Progenitor cell of endocrine pancreas (in vitro differentiated cells): ENCODE measurements at regions not wholly inside any gene's neighbourhood (a gene's known extent, or its start where the extent isn't known, plus 50 kb on each side); places are given as distances from the start of the nearest gene placed in this dataset.

ENCODE experiments used
- DNase-seq: peaks from one replicate; pipeline ENCODE4 v3.0.0; 2021; ENCODE audit warnings: low spot score; ENCODE audit not compliant: unreplicated experiment
- H3K27ac Mint-ChIP-seq: 2 replicates; pipeline ENCODE4 v1.8.0; 2021; ENCODE audit warnings: mild to moderate bottlenecking, moderate library complexity, mixed read lengths
- H3K27me3 Mint-ChIP-seq: 2 replicates; pipeline ENCODE4 v1.8.0; 2021; ENCODE audit warnings: mixed read lengths
- H3K36me3 Mint-ChIP-seq: 2 replicates; pipeline ENCODE4 v1.8.0; 2022; ENCODE audit warnings: mixed read lengths; ENCODE audit not compliant: insufficient read depth
- H3K4me1 Mint-ChIP-seq: 2 replicates; pipeline ENCODE4 v1.8.0; 2021; ENCODE audit warnings: low read depth, mixed read lengths
- H3K4me3 Mint-ChIP-seq: 2 replicates; pipeline ENCODE4 v1.8.0; 2021; ENCODE audit warnings: low read depth, mild to moderate bottlenecking, moderate library complexity, mixed read lengths
- H3K9me3 Mint-ChIP-seq: 2 replicates; pipeline ENCODE4 v1.8.0; 2021; ENCODE audit warnings: low read depth, mixed read lengths
- TF ChIP-seq, protein P1 (sequence below): fragments of 200-600 bp; sonication (generic); IDR thresholded peaks from one replicate; pipeline ENCODE4 v1.5.0; 2021; ENCODE audit warnings: antibody characterized with exemption, mild to moderate bottlenecking; ENCODE audit not compliant: unreplicated experiment

- H3K27ac Mint-ChIP-seq, result no peak overlapping the region
- no peaks in the 10 kb centered on the region for H3K9me3 Mint-ChIP-seq
- H3K4me1 Mint-ChIP-seq, result no peaks in the 10 kb centered on the region
- H3K27me3 Mint-ChIP-seq, result no peaks in the 10 kb centered on the region
- H3K36me3 Mint-ChIP-seq, result peaks cover 2% of the 10 kb centered on the region
- H3K4me3 Mint-ChIP-seq, result no peak overlapping the region
- DNase-seq, result no peak
- TF ChIP-seq, protein P1, sequence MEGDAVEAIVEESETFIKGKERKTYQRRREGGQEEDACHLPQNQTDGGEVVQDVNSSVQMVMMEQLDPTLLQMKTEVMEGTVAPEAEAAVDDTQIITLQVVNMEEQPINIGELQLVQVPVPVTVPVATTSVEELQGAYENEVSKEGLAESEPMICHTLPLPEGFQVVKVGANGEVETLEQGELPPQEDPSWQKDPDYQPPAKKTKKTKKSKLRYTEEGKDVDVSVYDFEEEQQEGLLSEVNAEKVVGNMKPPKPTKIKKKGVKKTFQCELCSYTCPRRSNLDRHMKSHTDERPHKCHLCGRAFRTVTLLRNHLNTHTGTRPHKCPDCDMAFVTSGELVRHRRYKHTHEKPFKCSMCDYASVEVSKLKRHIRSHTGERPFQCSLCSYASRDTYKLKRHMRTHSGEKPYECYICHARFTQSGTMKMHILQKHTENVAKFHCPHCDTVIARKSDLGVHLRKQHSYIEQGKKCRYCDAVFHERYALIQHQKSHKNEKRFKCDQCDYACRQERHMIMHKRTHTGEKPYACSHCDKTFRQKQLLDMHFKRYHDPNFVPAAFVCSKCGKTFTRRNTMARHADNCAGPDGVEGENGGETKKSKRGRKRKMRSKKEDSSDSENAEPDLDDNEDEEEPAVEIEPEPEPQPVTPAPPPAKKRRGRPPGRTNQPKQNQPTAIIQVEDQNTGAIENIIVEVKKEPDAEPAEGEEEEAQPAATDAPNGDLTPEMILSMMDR, result no peak
Observed at GRCh38 chr5:27494887-27495286, 456.5 kb upstream of the CDH9 start.

- Mint-ChIP-seq H3K36me3 (peaks cover 2% of the 10 kb centered on the region), H3K4me1 (no peaks in the 10 kb centered on the region)
Observed at GRCh38 chr5:27491746-27492439, 453.5 kb upstream of the CDH9 start.

GRCh38 chr5:27491047-27491446 is 452.7 kb upstream of the CDH9 start:
- Mint-ChIP-seq H3K36me3 (peaks cover 4% of the 10 kb centered on the region), H3K4me1 (no peaks in the 10 kb centered on the region), H3K27me3 (no peaks in the 10 kb centered on the region), H3K27ac (no peak overlapping the region), H3K4me3 (no peak overlapping the region), H3K9me3 (no peaks in the 10 kb centered on the region)
- DNase-seq, result no peak
- TF ChIP-seq, protein P1, result no peak

More at GRCh38 chr5:27491746-27492439, 453.5 kb upstream of the CDH9 start:
- no peak for DNase-seq
- TF ChIP-seq, protein P1, result no peak
- Mint-ChIP-seq H3K4me3 (no peak overlapping the region), H3K27me3 (no peaks in the 10 kb centered on the region), H3K27ac (no peak overlapping the region), H3K9me3 (no peaks in the 10 kb centered on the region)

GRCh38 chr5:27489701-27490100 is 451.3 kb upstream of the CDH9 start:
- no peak for DNase-seq
- Mint-ChIP-seq H3K4me3 (no peak overlapping the region), H3K27me3 (no peaks in the 10 kb centered on the region), H3K9me3 (no peaks in the 10 kb centered on the region), H3K27ac (no peak overlapping the region), H3K36me3 (peaks cover 6% of the 10 kb centered on the region), H3K4me1 (no peaks in the 10 kb centered on the region)
- TF ChIP-seq, protein P1, result no peak

GRCh38 chr5:27482663-27483062 is 444.3 kb upstream of the CDH9 start:
- Mint-ChIP-seq H3K36me3 (peaks cover 18% of the 10 kb centered on the region), H3K27me3 (no peaks in the 10 kb centered on the region), H3K4me3 (no peak overlapping the region), H3K27ac (no peak overlapping the region), H3K4me1 (no peaks in the 10 kb centered on the region), H3K9me3 (peaks cover 4% of the 10 kb centered on the region)
- DNase-seq, result no peak
- TF ChIP-seq, protein P1, result no peak
